ENCODE measurements at regions not wholly inside any gene's neighbourhood (a gene's known extent, or its start where the extent isn't known, plus 50 kb on each side); places are given as distances from the start of the nearest gene placed in this dataset.
A peak's percentile ranks its signal among the peaks of the same experiment; 100 is the strongest.

GRCh38 chr16:86030116-86030515, 131.2 kb downstream of the IRF8 start:
- H3K27ac ChIP-seq: no peak overlapping the region
- peaks cover 13% of the 10 kb centered on the region for H3K4me1 ChIP-seq
- H3K4me3 ChIP-seq: no peak overlapping the region
- intact Hi-C loops (cut with DNase I): no loop called here
- peaks cover 14% of the 10 kb centered on the region for H3K27me3 ChIP-seq (ENCODE audit: low read depth)
- no peaks in the 10 kb centered on the region for H3K36me3 ChIP-seq
- DNase-seq: no peak
- TF ChIP-seq CTCF (IDR thresholded peaks at IDR 0.05): no peak
- ATAC-seq: no peak
- H3K9me3 ChIP-seq: no peaks in the 10 kb centered on the region

- no peak overlapping the region for H3K4me3 ChIP-seq
- DNase-seq (no peak), ATAC-seq (no peak)
- H3K4me1 ChIP-seq: peaks cover 13% of the 10 kb centered on the region
- H3K27me3 ChIP-seq (ENCODE audit: low read depth): peaks cover 14% of the 10 kb centered on the region
- TF ChIP-seq CTCF (IDR thresholded peaks at IDR 0.05): no peak
- intact Hi-C loops (cut with DNase I): no loop called here
- no peaks in the 10 kb centered on the region for H3K9me3 ChIP-seq
- no peaks in the 10 kb centered on the region for H3K36me3 ChIP-seq
- no peak overlapping the region for H3K27ac ChIP-seq
Observed at GRCh38 chr16:86031141-86031678, 132.2 kb downstream of the IRF8 start.

GRCh38 chr16:86033016-86033474, 134.1 kb downstream of the IRF8 start:
- DNase-seq (no peak), ATAC-seq (peak; percentile 23 to 49)
- TF ChIP-seq CTCF (IDR thresholded peaks at IDR 0.05): no peak
- H3K27ac ChIP-seq: no peak overlapping the region
- H3K4me3 ChIP-seq: no peak overlapping the region
- peaks cover 14% of the 10 kb centered on the region for H3K27me3 ChIP-seq (ENCODE audit: low read depth)
- H3K9me3 ChIP-seq: no peaks in the 10 kb centered on the region
- H3K4me1 ChIP-seq: peaks cover 13% of the 10 kb centered on the region
- no peaks in the 10 kb centered on the region for H3K36me3 ChIP-seq
- intact Hi-C loops (cut with DNase I): no loop called here

GRCh38 chr16:86033971-86034370, 135.0 kb downstream of the IRF8 start:
- ATAC-seq (no peak), DNase-seq (no peak)
- H3K4me1 ChIP-seq: peaks cover 12% of the 10 kb centered on the region
- peaks cover 10% of the 10 kb centered on the region for H3K27me3 ChIP-seq (ENCODE audit: low read depth)
- no peak for TF ChIP-seq CTCF (IDR thresholded peaks at IDR 0.05)
- no peaks in the 10 kb centered on the region for H3K9me3 ChIP-seq
- no peaks in the 10 kb centered on the region for H3K36me3 ChIP-seq
- no peak overlapping the region for H3K4me3 ChIP-seq
- intact Hi-C loops (cut with DNase I): no loop called here
- no peak overlapping the region for H3K27ac ChIP-seq

GRCh38 chr16:86034421-86034919, 135.5 kb downstream of the IRF8 start:
- no peaks in the 10 kb centered on the region for H3K36me3 ChIP-seq
- H3K27me3 ChIP-seq (ENCODE audit: low read depth): peaks cover 5% of the 10 kb centered on the region
- H3K4me1 ChIP-seq: peaks cover 7% of the 10 kb centered on the region
- H3K27ac ChIP-seq: no peak overlapping the region
- TF ChIP-seq CTCF (IDR thresholded peaks at IDR 0.05): no peak
- intact Hi-C loops (cut with DNase I): no loop called here
- DNase-seq: no peak
- ATAC-seq: no peak
- H3K4me3 ChIP-seq: no peak overlapping the region
- H3K9me3 ChIP-seq: no peaks in the 10 kb centered on the region
